ENCODE measurements at regions not wholly inside any gene's neighbourhood (a gene's known extent, or its start where the extent isn't known, plus 50 kb on each side); places are given as distances from the start of the nearest gene placed in this dataset.
"Not testable (repeated sequence)": the region's sequence is repeated elsewhere in the genome, so short reads cannot be mapped to it uniquely, and the experiment has no call there.

DNA sequence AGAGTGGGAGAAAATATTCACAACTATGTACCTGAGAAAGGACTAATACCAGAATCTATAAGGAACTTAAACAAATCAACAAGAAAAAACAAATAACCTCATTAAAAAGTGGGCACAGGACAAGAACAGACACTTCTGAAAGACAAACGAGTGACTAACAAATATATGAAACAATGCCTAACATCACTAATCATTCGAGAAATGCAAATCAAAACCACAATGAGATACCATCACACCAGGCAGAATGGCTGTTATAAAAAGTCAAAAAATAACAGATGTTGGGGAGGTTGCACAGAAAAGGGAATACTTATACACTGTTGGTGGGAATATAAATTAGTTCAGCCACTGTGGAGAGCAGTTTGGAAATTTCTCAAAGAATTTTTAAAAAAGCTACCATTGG lies 83.5 kb upstream of the WSCD1 start:
- H3F3A ChIP-seq (ENCODE audit: insufficient read depth, low read length): no peaks in the 10 kb centered on the region
- H3K9me2 ChIP-seq (replicated peaks; ENCODE audit: insufficient read depth, low read length): no peaks in the 10 kb centered on the region
- peak overlapping the region; percentile 19; the same call in 1 of the 2 replicates for H3K4me2 ChIP-seq (ENCODE audit: low read depth, low read length)
- no peak overlapping the region for H2AFZ ChIP-seq (ENCODE audit: low read length)
- H3K9me3 ChIP-seq (replicated peaks; ENCODE audit: insufficient read depth, low read length): no peaks in the 10 kb centered on the region
- H3K27me3 ChIP-seq (replicated peaks; ENCODE audit: insufficient read depth, low read length): no peaks in the 10 kb centered on the region
- H3K27ac ChIP-seq (ENCODE audit: low read length): no peak overlapping the region
- H4K20me1 ChIP-seq (ENCODE audit: insufficient read depth, low read length): no peaks in the 10 kb centered on the region
- H3K36me3 ChIP-seq (replicated peaks; ENCODE audit: insufficient read depth, low read length): no peaks in the 10 kb centered on the region
- H3K79me2 ChIP-seq (ENCODE audit: low read length): no peaks in the 10 kb centered on the region
- DNase-seq: peak; percentile 44
- TF ChIP-seq EZH2phosphoT487 (IDR thresholded peaks at IDR 0.05; ENCODE audit: low read length) (no peak), EZH2 (optimal IDR thresholded peaks at IDR 0.05; ENCODE audit: low read depth, low read length) (no peak)
- TF ChIP-seq, protein P1, sequence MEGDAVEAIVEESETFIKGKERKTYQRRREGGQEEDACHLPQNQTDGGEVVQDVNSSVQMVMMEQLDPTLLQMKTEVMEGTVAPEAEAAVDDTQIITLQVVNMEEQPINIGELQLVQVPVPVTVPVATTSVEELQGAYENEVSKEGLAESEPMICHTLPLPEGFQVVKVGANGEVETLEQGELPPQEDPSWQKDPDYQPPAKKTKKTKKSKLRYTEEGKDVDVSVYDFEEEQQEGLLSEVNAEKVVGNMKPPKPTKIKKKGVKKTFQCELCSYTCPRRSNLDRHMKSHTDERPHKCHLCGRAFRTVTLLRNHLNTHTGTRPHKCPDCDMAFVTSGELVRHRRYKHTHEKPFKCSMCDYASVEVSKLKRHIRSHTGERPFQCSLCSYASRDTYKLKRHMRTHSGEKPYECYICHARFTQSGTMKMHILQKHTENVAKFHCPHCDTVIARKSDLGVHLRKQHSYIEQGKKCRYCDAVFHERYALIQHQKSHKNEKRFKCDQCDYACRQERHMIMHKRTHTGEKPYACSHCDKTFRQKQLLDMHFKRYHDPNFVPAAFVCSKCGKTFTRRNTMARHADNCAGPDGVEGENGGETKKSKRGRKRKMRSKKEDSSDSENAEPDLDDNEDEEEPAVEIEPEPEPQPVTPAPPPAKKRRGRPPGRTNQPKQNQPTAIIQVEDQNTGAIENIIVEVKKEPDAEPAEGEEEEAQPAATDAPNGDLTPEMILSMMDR (IDR thresholded peaks at IDR 0.05; ENCODE audit: low read length): no peak
- H3K4me3 ChIP-seq (ENCODE audit: low read length): no peak overlapping the region
- H3K9ac ChIP-seq (ENCODE audit: low read length): no peak overlapping the region
- H3K4me1 ChIP-seq (ENCODE audit: low read length): peaks cover 11% of the 10 kb centered on the region

DNA sequence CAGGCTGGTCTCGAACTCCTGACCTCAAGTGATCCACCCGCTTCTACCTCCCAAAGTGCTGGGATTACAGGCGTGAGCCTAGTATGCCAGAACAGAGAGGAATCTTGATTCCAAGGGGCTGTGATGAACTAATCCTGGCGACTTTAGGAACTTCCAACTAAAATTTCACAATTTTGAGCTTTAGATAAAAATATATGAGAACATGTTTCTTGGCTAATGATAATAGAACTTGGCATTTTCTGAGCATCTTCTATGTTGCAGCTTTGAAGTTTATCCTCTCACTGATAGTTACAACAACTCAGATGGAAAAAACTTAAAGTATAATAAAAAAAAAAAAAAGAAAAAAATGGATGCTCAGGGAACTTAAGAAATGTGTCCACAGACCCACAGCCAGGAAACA lies 69.8 kb upstream of the WSCD1 start:
- H3K36me3 ChIP-seq (replicated peaks; ENCODE audit: insufficient read depth, low read length): no peaks in the 10 kb centered on the region
- H3K27ac ChIP-seq (ENCODE audit: low read length): no peak overlapping the region
- no peaks in the 10 kb centered on the region for H3K9me2 ChIP-seq (replicated peaks; ENCODE audit: insufficient read depth, low read length)
- H3K9ac ChIP-seq (ENCODE audit: low read length): no peak overlapping the region
- no peak overlapping the region for H3K4me2 ChIP-seq (ENCODE audit: low read depth, low read length)
- no peaks in the 10 kb centered on the region for H3F3A ChIP-seq (ENCODE audit: insufficient read depth, low read length)
- no peaks in the 10 kb centered on the region for H4K20me1 ChIP-seq (ENCODE audit: insufficient read depth, low read length)
- H3K27me3 ChIP-seq (replicated peaks; ENCODE audit: insufficient read depth, low read length): no peaks in the 10 kb centered on the region
- H3K4me3 ChIP-seq (ENCODE audit: low read length): no peak overlapping the region
- H2AFZ ChIP-seq (ENCODE audit: low read length): no peak overlapping the region
- no peak for TF ChIP-seq EZH2 (optimal IDR thresholded peaks at IDR 0.05; ENCODE audit: low read depth, low read length)
- no peak for TF ChIP-seq EZH2phosphoT487 (IDR thresholded peaks at IDR 0.05; ENCODE audit: low read length)
- TF ChIP-seq, protein P1 (IDR thresholded peaks at IDR 0.05; ENCODE audit: low read length): no peak
- H3K9me3 ChIP-seq (replicated peaks; ENCODE audit: insufficient read depth, low read length): no peaks in the 10 kb centered on the region
- H3K4me1 ChIP-seq (ENCODE audit: low read length): no peaks in the 10 kb centered on the region
- no peaks in the 10 kb centered on the region for H3K79me2 ChIP-seq (ENCODE audit: low read length)
- no peak for DNase-seq

DNA sequence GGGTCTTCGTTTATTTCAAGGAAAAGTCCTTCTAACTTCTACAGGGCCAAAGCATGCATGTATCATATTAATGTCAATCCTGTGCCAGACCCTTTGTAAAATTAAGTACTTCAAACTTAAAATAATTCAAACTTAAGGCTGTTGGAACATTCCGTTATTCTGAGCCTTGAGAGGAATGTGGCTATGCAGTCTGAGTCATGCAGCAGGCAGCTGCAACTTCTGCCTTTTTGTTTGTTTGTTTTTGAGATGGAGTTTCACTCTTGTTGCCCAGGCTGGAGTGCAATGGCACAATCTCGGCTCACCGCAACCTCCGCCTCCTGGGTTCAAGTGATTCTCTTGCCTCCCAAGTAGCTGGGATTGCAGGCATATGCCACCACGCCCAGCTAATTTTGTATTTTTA lies 67.0 kb upstream of the WSCD1 start:
- not testable (repeated sequence) for H3K79me2 ChIP-seq (ENCODE audit: low read length); H3F3A ChIP-seq (ENCODE audit: insufficient read depth, low read length); H2AFZ ChIP-seq (ENCODE audit: low read length); H3K4me1 ChIP-seq (ENCODE audit: low read length); H3K9me3 ChIP-seq (replicated peaks; ENCODE audit: insufficient read depth, low read length); H3K36me3 ChIP-seq (replicated peaks; ENCODE audit: insufficient read depth, low read length); H3K4me3 ChIP-seq (ENCODE audit: low read length); H3K4me2 ChIP-seq (ENCODE audit: low read depth, low read length); H4K20me1 ChIP-seq (ENCODE audit: insufficient read depth, low read length); H3K9me2 ChIP-seq (replicated peaks; ENCODE audit: insufficient read depth, low read length); H3K27ac ChIP-seq (ENCODE audit: low read length); H3K9ac ChIP-seq (ENCODE audit: low read length); DNase-seq; H3K27me3 ChIP-seq (replicated peaks; ENCODE audit: insufficient read depth, low read length)

DNA sequence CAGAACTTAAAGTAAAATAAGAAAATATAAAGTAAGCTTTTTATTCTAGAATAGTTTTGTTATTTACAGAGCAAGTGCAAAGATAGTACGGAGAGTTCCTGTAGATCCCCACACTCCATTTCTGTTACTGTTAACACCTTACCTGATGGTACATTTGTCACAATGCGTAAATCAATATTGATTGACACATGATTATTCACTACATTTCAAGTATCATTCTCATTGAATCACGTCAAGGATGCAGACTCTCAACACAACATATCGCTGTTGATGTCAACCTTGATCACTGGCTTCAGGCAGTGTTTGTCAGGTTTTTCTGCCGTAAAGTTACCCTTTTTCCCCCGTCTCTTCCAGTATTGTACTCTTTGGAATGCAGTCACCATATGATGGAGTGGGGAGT lies 64.2 kb upstream of the WSCD1 start:
- no peaks in the 10 kb centered on the region for H3K9me3 ChIP-seq (replicated peaks; ENCODE audit: insufficient read depth, low read length)
- no peak overlapping the region for H3K27ac ChIP-seq (ENCODE audit: low read length)
- no peaks in the 10 kb centered on the region for H3F3A ChIP-seq (ENCODE audit: insufficient read depth, low read length)
- H3K27me3 ChIP-seq (replicated peaks; ENCODE audit: insufficient read depth, low read length): no peaks in the 10 kb centered on the region
- no peaks in the 10 kb centered on the region for H3K79me2 ChIP-seq (ENCODE audit: low read length)
- no peak overlapping the region for H2AFZ ChIP-seq (ENCODE audit: low read length)
- H3K36me3 ChIP-seq (replicated peaks; ENCODE audit: insufficient read depth, low read length): no peaks in the 10 kb centered on the region
- H3K4me3 ChIP-seq (ENCODE audit: low read length): no peak overlapping the region
- no peaks in the 10 kb centered on the region for H3K4me1 ChIP-seq (ENCODE audit: low read length)
- H4K20me1 ChIP-seq (ENCODE audit: insufficient read depth, low read length): no peaks in the 10 kb centered on the region
- H3K9ac ChIP-seq (ENCODE audit: low read length): no peak overlapping the region
- TF ChIP-seq EZH2 (optimal IDR thresholded peaks at IDR 0.05; ENCODE audit: low read depth, low read length): no peak
- TF ChIP-seq, protein P1 (IDR thresholded peaks at IDR 0.05; ENCODE audit: low read length): no peak
- no peak for TF ChIP-seq EZH2phosphoT487 (IDR thresholded peaks at IDR 0.05; ENCODE audit: low read length)
- H3K9me2 ChIP-seq (replicated peaks; ENCODE audit: insufficient read depth, low read length): no peaks in the 10 kb centered on the region
- no peak overlapping the region for H3K4me2 ChIP-seq (ENCODE audit: low read depth, low read length)
- no peak for DNase-seq
